ENCODE measurements at regions not wholly inside any gene's neighbourhood (a gene's known extent, or its start where the extent isn't known, plus 50 kb on each side); places are given as distances from the start of the nearest gene placed in this dataset.
"Not testable (repeated sequence)": the region's sequence is repeated elsewhere in the genome, so short reads cannot be mapped to it uniquely, and the experiment has no call there.

DNA sequence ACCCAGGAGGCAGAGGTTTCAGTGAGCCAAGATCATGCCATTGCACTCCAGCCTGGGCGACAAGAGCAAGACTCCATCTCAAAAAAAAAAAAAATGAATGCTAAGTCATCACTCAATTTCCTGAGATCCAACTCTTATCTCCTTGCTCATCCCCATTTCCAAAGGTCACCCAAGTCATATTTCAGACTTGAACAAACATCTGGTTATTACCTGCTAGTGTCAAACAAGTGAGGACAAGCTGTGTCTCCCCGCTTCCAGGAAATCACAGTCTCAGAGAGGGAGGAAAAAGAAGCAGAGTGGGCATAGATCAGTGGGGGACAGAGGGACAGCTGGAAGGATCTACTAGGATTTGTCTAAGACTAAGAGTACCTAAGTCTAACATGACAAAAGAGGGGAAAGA lies 147.5 kb upstream of the FUNDC1 start:
- no peak overlapping the region for H3K27ac Mint-ChIP-seq (ENCODE audit: unreplicated experiment)
- no peaks in the 10 kb centered on the region for H3K36me3 Mint-ChIP-seq (ENCODE audit: unreplicated experiment)
- no peaks in the 10 kb centered on the region for H3K4me1 Mint-ChIP-seq (ENCODE audit: low read depth, unreplicated experiment)
- H3K27me3 Mint-ChIP-seq (ENCODE audit: unreplicated experiment): no peaks in the 10 kb centered on the region
- H3K4me3 Mint-ChIP-seq (ENCODE audit: unreplicated experiment): no peak overlapping the region
- H3K9me3 Mint-ChIP-seq (ENCODE audit: unreplicated experiment): no peaks in the 10 kb centered on the region
- no peak for DNase-seq
- no peak for TF ChIP-seq CTCF (IDR thresholded peaks at IDR 0.05; ENCODE audit: partially characterized antibody, unreplicated experiment)

DNA sequence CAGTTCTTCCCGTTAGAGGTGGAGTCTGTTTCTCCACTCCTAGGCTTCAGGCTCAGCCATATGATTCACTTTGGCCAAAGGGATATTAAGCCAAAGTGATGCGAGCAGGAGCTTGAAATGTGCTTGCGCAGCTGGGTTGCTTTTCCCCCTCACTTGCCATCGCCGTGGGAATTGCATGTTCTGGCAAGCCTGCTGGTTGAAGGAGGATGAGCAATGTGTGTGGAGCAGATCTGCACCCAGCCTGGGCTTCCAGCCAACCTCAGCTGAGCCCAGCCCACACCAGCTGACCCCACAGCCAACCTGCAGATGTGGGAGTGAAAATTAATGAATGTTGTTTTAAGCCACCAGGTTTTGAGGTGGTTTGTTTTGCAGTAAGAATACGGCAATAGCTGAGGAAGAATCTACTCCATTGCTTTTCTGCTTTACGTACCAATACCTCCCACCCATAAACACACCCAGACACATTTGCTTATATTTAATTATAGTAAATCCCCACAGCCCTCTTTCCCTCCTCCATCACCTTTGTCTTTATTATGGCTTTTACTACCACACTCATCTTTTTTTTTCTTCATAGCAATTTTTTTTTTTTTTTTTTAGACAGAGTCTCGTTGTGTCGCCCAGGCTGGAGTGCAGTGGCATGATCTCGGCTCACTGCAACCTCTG lies 132.8 kb upstream of the FUNDC1 start:
- H3K4me3 Mint-ChIP-seq (ENCODE audit: unreplicated experiment): no peak overlapping the region
- peak; percentile 32 for DNase-seq
- H3K27ac Mint-ChIP-seq (ENCODE audit: unreplicated experiment): peak overlapping the region; percentile 55
- H3K9me3 Mint-ChIP-seq (ENCODE audit: unreplicated experiment): no peaks in the 10 kb centered on the region
- no peaks in the 10 kb centered on the region for H3K4me1 Mint-ChIP-seq (ENCODE audit: low read depth, unreplicated experiment)
- H3K27me3 Mint-ChIP-seq (ENCODE audit: unreplicated experiment): no peaks in the 10 kb centered on the region
- no peaks in the 10 kb centered on the region for H3K36me3 Mint-ChIP-seq (ENCODE audit: unreplicated experiment)
- no peak for TF ChIP-seq CTCF (IDR thresholded peaks at IDR 0.05; ENCODE audit: partially characterized antibody, unreplicated experiment)

- no peak overlapping the region for H3K4me3 Mint-ChIP-seq (ENCODE audit: unreplicated experiment)
- H3K27ac Mint-ChIP-seq (ENCODE audit: unreplicated experiment): peak overlapping the region; percentile 55
- H3K27me3 Mint-ChIP-seq (ENCODE audit: unreplicated experiment): no peaks in the 10 kb centered on the region
- H3K36me3 Mint-ChIP-seq (ENCODE audit: unreplicated experiment): no peaks in the 10 kb centered on the region
- DNase-seq: no peak
- no peaks in the 10 kb centered on the region for H3K9me3 Mint-ChIP-seq (ENCODE audit: unreplicated experiment)
- H3K4me1 Mint-ChIP-seq (ENCODE audit: low read depth, unreplicated experiment): no peaks in the 10 kb centered on the region
- TF ChIP-seq CTCF (IDR thresholded peaks at IDR 0.05; ENCODE audit: partially characterized antibody, unreplicated experiment): no peak
Observed at GRCh38 chrX:44674906-44675305, 132.2 kb upstream of the FUNDC1 start.

GRCh38 chrX:44669626-44670025 lies 127.0 kb upstream of the FUNDC1 start:
- Mint-ChIP-seq H3K4me3 (ENCODE audit: unreplicated experiment) (no peak overlapping the region), H3K4me1 (ENCODE audit: low read depth, unreplicated experiment) (no peaks in the 10 kb centered on the region), H3K9me3 (ENCODE audit: unreplicated experiment) (no peaks in the 10 kb centered on the region), H3K27ac (ENCODE audit: unreplicated experiment) (no peak overlapping the region), H3K36me3 (ENCODE audit: unreplicated experiment) (no peaks in the 10 kb centered on the region), H3K27me3 (ENCODE audit: unreplicated experiment) (no peaks in the 10 kb centered on the region)
- DNase-seq: no peak
- TF ChIP-seq CTCF (IDR thresholded peaks at IDR 0.05; ENCODE audit: partially characterized antibody, unreplicated experiment): no peak

DNA sequence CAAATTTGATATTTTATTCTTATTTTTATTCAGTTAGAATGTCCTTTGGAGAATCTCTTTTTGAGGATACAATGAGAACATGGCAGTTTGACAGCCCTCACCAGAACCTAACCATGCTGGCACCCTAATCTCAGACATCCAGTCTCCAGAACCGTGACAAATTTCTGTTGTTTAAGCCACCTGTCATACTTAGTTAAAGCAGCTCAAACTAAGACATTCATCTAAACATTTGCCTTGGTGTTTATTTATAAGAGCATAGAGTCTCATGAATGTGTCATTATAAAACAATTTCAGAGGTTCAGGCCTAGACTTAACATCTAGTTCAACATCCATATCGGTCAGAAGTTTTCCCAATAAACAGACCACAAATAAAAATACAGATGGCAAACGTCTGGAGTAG lies 125.1 kb upstream of the FUNDC1 start:
- Mint-ChIP-seq H3K9me3 (ENCODE audit: unreplicated experiment) (no peaks in the 10 kb centered on the region), H3K4me1 (ENCODE audit: low read depth, unreplicated experiment) (no peaks in the 10 kb centered on the region), H3K4me3 (ENCODE audit: unreplicated experiment) (no peak overlapping the region), H3K27ac (ENCODE audit: unreplicated experiment) (no peak overlapping the region), H3K27me3 (ENCODE audit: unreplicated experiment) (peaks cover 1% of the 10 kb centered on the region), H3K36me3 (ENCODE audit: unreplicated experiment) (no peaks in the 10 kb centered on the region)
- no peak for DNase-seq
- TF ChIP-seq CTCF (IDR thresholded peaks at IDR 0.05; ENCODE audit: partially characterized antibody, unreplicated experiment): no peak

GRCh38 chrX:44657718-44658246 lies 115.1 kb upstream of the FUNDC1 start:
- H3K27ac Mint-ChIP-seq (ENCODE audit: unreplicated experiment); H3K4me1 Mint-ChIP-seq (ENCODE audit: low read depth, unreplicated experiment); H3K4me3 Mint-ChIP-seq (ENCODE audit: unreplicated experiment); H3K27me3 Mint-ChIP-seq (ENCODE audit: unreplicated experiment); H3K36me3 Mint-ChIP-seq (ENCODE audit: unreplicated experiment); H3K9me3 Mint-ChIP-seq (ENCODE audit: unreplicated experiment); DNase-seq: not testable (repeated sequence)

All from glutamatergic neuron (in vitro differentiated cells).